GM12892 (cell line): ENCODE measurements at regions not wholly inside any gene's neighbourhood (a gene's known extent, or its start where the extent isn't known, plus 50 kb on each side); places are given as distances from the start of the nearest gene placed in this dataset.
"Not testable (repeated sequence)": the region's sequence is repeated elsewhere in the genome, so short reads cannot be mapped to it uniquely, and the experiment has no call there.

ENCODE experiments used
- DNase-seq: peaks from one replicate; pipeline ENCODE4 v3.0.0; 2011; ENCODE audit not compliant: insufficient read length
- FAIRE-seq: peaks from 2 replicates; lab custom pipeline; 2011; peaks lifted over from hg19 to GRCh38; lab: Jason Lieb, UNC
- POLR2A ChIP-seq: IDR thresholded peaks from 2 replicates; pipeline ENCODE4 v1.6.1; 2011; ENCODE audit warnings: low read depth, low read length, control low read depth
- POLR2AphosphoS5 ChIP-seq: IDR thresholded peaks from 2 replicates; pipeline ENCODE4 v1.6.1; 2011; ENCODE audit warnings: low read depth, low read length, control low read depth
- TAF1 ChIP-seq: IDR thresholded peaks from 2 replicates; pipeline ENCODE4 v1.6.1; 2011; ENCODE audit warnings: low read depth, mild to moderate bottlenecking, control low read depth, low read length, borderline replicate concordance

- FAIRE-seq, result no peak
- no peak for DNase-seq
- TF ChIP-seq TAF1 (no peak), POLR2A (no peak), POLR2AphosphoS5 (no peak)
Measured at GRCh38 chr15:58378241-58379085, 53.3 kb upstream of the LIPC start.

- DNase-seq, FAIRE-seq: not testable (repeated sequence)
Measured at GRCh38 chr15:58379454-58379853, 52.3 kb upstream of the LIPC start.

- FAIRE-seq, result no peak
- DNase-seq, result no peak
- TF ChIP-seq TAF1 (no peak), POLR2AphosphoS5 (no peak)
Measured at GRCh38 chr15:58380280-58380945, 51.4 kb upstream of the LIPC start.

GRCh38 chr15:58381697-58382096 lies 50.1 kb upstream of the LIPC start:
- DNase-seq (no peak), FAIRE-seq (no peak)
- TF ChIP-seq POLR2AphosphoS5 (no peak), POLR2A (no peak), TAF1 (no peak)
